Activated CD8-positive, alpha-beta memory T cell treated with anti-CD3 and anti-CD28 coated beads for 1 hour (primary cell): ENCODE measurements at regions not wholly inside any gene's neighbourhood (a gene's known extent, or its start where the extent isn't known, plus 50 kb on each side); places are given as distances from the start of the nearest gene placed in this dataset.

Source experiments
- DNase-seq, 2 donors: peaks; one replicate each; pipeline ENCODE4 v3.0.0-alpha.2; 2020; ENCODE audit warnings: low read depth in 1 of 2; ENCODE audit errors: extremely low read depth in 1 of 2

- no peak for DNase-seq
Observed at GRCh38 chr1:221184131-221184794, 305.0 kb downstream of the HLX start.

GRCh38 chr1:221187174-221187573, 307.9 kb downstream of the HLX start:
- no peak for DNase-seq

- no peak for DNase-seq
Observed at GRCh38 chr1:221188458-221188857, 309.2 kb downstream of the HLX start.

DNA sequence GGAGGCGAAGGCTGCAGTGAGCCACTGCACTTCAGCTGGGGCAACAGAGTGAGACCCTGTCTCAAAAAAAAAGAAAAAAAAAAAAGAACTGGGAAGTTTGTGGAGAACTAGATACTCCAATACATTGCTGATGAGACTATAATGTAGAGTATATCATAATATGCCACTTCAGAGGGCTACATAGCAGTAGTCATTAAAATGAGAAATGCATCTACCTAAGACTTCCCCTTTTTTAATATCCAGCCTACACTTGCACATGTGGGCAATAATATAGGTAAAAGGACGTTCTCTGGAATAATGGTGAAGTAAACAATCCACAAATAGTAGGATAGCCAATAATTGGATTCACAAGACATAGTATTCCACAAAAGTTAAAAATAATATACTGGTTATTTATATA, 311.0 kb downstream of the HLX start:
- no peak for DNase-seq

GRCh38 chr1:221192055-221192454, 312.8 kb downstream of the HLX start:
- DNase-seq: no peak

- no peak for DNase-seq
Observed at GRCh38 chr1:221200464-221200863, 321.2 kb downstream of the HLX start.

DNA sequence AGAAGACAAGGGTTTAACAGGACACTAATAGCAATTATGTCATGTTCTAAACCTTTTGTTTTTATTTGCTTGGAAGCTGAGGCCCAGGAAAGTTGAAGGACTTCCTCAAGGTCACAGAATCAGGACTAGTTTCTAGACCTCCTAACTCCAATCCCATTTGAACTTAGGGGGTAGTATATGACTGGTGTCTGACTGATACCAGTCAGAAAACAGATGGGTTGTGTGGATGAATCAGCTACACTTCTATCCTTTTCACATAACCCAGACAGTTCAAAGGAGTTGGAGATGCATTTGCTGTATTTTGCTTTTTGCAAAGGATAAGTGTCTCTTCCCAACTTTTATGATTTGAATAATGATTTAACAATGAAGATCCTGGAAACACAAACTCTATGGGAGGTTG, 322.5 kb downstream of the HLX start:
- DNase-seq: no peak

DNA sequence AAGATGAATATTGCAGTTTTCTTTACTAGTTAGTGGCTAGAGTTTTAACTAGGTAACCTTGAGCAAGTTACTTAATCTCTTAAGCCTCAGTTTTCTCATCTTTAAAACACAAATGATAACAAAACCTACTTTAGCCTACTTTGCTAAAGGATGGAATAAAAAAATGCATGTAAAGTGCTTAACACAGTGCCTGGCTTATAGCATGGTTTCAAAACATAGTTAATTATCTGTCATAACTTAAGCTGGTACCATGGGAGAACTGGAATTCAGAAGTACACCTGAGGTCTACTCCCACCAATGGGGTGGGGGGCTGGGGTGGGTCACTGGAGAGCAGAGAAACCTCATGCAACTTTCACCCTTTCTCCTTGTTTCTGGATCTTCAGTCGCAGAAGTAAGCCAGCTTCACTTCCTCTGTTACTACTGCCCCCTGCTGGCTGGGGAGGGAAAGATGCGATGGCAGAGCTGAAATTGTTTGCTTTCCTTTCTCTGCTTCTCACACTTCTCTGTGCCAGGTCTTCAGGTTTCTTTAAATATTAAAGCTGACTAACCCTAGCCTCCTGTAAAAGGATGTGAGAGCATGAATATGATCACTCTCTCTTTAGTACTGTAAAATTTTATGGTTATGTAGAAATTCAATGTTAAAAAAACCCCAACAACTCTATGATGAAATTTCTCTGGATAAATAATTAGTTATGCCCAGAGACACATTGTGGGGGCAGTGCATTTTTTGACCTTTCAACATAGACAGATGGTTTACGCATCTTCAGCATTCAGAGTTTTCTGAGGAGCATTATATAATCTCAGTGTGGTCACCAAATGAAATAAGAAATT, 324.2 kb downstream of the HLX start:
- peak; percentile 11 to 41 for DNase-seq

- DNase-seq: no peak
Observed at GRCh38 chr1:221204055-221204833, 325.0 kb downstream of the HLX start.

DNA sequence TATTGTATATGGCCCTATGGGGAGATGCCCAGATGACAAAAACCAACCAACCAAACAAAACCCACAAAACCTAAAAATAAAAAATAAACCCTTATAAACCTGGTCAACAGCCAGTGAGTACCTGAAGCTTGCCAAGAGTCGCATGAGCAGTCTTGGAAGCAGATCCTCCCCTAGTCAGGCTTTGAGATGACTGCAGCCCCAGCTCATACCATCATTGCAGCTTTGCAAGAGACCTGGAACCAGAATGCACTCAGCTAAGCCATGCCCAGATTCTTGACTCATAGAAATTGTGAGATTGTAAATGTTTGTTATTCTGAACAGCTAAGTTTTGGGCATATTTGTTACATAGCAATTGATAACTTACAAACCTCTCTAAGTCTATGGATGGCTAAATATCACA, 326.8 kb downstream of the HLX start:
- DNase-seq: no peak

DNA sequence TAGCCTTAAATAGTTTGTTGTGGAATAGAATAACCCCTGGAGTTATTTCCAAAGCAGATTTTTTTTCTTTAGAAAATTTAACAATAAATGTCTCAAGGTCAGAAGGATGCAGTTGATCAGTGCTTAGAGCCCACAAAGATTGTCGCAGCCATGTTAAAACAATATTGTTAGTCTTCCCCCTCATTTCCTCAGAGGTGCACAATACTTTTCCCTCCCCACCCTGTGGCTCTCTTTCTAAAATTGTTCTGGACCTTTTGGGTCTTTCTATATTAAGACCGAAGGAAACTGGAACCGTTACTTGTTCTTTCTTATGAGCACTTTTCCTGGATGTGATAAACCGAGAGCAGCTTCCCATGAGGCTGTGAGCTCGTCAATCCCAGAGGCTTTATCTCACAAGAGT, 333.7 kb downstream of the HLX start:
- DNase-seq: no peak

DNA sequence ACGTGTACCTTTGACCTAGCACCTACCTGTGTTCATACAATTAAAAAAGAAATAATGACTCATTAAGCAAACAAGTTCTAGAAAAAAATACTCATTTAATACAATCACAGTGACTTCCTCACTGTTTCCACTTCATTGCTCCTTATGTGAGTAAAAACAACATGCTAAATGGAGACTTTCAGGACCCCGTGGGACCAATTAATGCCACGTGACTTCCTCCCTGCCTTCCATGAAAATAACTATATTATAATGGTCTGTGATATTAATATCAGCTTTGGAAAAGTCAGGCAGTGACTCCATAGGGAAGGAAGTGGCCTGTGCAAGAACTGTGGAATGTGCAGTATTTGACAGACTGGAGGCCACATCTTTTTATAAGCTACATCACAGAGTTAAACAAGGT, 337.8 kb downstream of the HLX start:
- no peak for DNase-seq

GRCh38 chr1:221223281-221223680, 344.0 kb downstream of the HLX start:
- no peak for DNase-seq

- no peak for DNase-seq
Observed at GRCh38 chr1:221227460-221227859, 348.2 kb downstream of the HLX start.

- DNase-seq: no peak
Observed at GRCh38 chr1:221227872-221228337, 348.7 kb downstream of the HLX start.

DNA sequence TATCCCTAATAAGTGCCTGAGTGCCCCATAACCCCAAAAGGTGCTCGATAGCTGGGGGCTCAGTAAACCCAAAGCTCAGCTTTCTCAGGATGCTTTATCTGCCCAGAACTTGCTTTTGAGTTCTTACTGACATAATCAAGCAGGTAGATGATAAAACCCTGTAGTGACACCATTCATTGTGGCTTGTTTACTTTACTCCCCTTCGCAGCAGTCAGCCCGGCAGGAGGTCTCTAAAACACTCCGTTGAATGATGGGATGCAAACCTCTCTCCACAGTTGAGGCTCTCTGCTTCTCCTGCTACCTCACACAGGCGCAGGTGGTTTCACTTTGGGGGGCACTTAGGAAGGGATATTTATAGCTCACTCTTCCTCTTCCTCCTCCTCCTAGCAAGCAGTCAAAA, 349.4 kb downstream of the HLX start:
- DNase-seq: no peak

DNA sequence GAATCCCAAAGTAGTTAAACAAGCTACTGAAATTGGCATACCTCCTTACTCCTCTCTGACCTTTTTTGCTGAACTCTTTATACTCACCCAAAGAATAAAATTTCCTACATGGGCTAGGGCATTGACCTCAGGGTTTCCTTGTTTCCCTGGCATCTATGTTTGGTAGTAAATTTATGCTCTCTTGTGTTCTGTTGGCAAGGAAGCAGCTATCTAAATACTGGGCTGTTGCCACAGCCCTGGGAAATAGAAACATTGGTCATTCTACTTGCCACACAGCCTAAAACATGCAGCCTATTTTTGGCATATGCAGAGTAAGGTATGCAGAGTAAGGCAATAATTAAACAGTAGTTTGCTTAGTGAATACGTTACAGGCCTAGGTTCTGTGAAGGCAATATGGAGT, 351.4 kb downstream of the HLX start:
- no peak for DNase-seq

DNA sequence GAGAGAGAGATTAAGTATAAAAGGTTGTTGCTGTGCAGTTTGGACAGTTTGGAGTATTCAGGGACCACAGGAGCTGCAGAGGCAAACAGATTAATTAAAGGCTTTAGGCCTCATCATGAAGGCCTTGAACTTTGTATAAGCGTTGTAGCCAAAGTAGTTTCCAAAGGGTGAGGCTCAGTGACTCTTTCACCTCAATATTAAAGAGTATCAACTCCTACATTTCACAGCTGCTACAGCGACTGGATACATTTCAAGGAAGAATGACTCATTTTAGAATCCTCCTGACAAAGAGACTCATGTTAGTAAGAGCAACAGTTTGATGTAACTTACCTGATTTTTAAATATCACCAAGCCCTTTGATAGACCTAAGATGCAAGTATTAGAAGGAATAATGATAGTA, 355.5 kb downstream of the HLX start:
- DNase-seq: no peak

DNA sequence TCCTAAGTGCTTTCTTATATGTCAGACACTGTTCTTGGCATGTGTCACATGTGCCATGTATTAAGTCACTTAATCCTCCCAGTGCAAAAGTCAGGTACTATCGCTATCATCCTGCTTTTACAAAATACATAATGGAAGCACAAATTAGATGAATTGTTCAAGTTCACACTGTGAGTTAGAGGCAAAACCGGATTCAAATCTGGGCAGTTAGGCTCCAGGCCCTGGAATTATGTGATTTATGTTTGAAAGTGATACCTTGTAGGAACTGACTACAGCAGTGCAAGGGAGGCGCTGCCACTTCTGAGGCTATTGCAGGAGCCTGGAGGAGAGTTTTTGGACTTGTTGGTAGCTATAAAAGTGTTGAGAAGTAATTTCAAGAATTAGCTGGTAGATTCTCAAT, 358.3 kb downstream of the HLX start:
- no peak for DNase-seq

DNA sequence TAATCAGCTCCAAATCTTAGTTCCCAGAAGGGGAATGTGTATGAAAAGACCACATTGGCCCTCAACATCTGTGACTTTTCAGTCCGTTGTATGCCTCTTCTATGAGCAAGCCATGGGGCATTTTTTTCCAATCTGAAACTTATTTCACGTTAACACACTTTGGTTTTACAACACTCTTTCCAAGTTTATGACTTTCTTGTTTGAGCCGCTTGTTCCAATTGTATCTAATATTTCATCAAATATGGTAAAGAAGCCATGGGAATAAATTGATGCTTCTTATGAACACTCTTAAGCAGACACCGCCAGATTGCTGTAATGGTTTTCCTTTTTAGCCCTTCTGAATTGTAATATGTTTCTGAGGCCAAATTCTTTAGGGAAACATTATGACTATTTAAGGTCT, 359.9 kb downstream of the HLX start:
- no peak for DNase-seq

GRCh38 chr1:221239792-221240191, 360.5 kb downstream of the HLX start:
- no peak for DNase-seq

DNA sequence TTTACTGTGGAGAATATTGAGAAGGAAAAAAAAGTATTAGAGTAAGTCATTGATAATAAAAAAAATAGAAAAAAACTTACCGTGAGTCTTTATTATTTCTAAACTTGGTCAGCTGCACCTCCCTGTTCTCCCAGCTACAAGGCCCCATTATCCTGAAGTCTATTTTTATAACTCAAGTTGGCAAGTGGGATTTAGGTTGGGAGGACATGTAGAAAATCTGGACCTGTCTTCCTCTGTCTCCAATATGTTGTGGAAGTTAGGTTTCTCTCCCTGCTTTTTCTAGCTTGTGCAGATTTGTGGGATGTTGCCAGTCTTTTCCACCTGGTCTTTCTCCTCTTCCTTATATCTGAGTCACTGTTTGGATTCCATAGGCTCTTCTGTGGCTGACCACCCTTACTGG, 361.4 kb downstream of the HLX start:
- DNase-seq: no peak
